Activated CD4-positive, alpha-beta memory T cell treated with anti-CD3 and anti-CD28 coated beads for 36 hours (primary cell): ENCODE measurements at regions not wholly inside any gene's neighbourhood (a gene's known extent, or its start where the extent isn't known, plus 50 kb on each side); places are given as distances from the start of the nearest gene placed in this dataset.

Source experiments
- CTCF ChIA-PET: fragments of 350-600 bp; sonication (Branson Sonifier 250); formaldehyde crosslinking; loops from one replicate; lab custom pipeline; 2021; ENCODE audit warnings: antibody characterized with exemption, inconsistent platforms; lab: Charles Lee
- POLR2A ChIA-PET: fragments of 350-600 bp; sonication (Branson Sonifier 250); formaldehyde crosslinking; loops from one replicate; lab custom pipeline; 2021; ENCODE audit warnings: antibody characterized with exemption; lab: Charles Lee
- DNase-seq: peaks from one replicate; pipeline ENCODE4 v3.0.0-alpha.2; 2020
- H3K27ac Mint-ChIP-seq: one replicate; pipeline ENCODE4 v1.8.0; 2021; ENCODE audit warnings: mixed read lengths
- H3K27me3 Mint-ChIP-seq: one replicate; pipeline ENCODE4 v1.8.0; 2021; ENCODE audit warnings: mixed read lengths
- H3K36me3 Mint-ChIP-seq: one replicate; pipeline ENCODE4 v1.8.0; 2021; ENCODE audit warnings: mixed read lengths
- H3K4me1 Mint-ChIP-seq: one replicate; pipeline ENCODE4 v1.8.0; 2021; ENCODE audit warnings: low read depth, mixed read lengths
- H3K4me3 Mint-ChIP-seq: one replicate; pipeline ENCODE4 v1.8.0; 2021; ENCODE audit warnings: mild to moderate bottlenecking, mixed read lengths
- H3K9me3 Mint-ChIP-seq: one replicate; pipeline ENCODE4 v1.8.0; 2021; ENCODE audit warnings: mixed read lengths
- intact Hi-C: fragments of 100-400 bp; cut with micrococcal nuclease; formaldehyde crosslinking; loops from one replicate; pipeline ENCODE4 v1.15.1; 2023

DNA sequence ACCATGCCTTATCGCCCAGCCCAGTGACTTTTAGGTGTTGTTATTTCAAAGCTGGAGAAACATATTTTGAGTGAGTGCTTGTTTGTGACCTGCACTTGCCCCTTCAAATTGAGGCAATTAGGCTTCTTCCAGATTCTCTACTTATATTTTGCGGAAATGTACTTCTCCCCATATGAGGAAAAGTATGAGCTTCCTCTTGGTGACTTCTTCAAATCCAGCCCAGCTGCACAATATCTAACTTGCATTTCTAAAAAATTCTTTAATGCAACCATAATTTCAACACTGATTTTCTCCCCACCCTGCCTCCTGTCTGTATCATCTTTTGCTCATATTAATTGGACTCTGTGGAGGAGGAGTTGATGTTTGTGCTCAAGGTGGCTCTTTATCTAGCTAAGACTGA lies 391.2 kb upstream of the POU3F3 start:
- H3K36me3 Mint-ChIP-seq = no peaks in the 10 kb centered on the region
- no peaks in the 10 kb centered on the region for H3K4me1 Mint-ChIP-seq
- DNase-seq = no peak
- H3K27me3 Mint-ChIP-seq = no peaks in the 10 kb centered on the region
- ChIA-PET POLR2A (no interaction called here), CTCF (no interaction called here)
- intact Hi-C loops = no loop called here
- no peak overlapping the region for H3K27ac Mint-ChIP-seq
- no peaks in the 10 kb centered on the region for H3K9me3 Mint-ChIP-seq
- H3K4me3 Mint-ChIP-seq = no peak overlapping the region

DNA sequence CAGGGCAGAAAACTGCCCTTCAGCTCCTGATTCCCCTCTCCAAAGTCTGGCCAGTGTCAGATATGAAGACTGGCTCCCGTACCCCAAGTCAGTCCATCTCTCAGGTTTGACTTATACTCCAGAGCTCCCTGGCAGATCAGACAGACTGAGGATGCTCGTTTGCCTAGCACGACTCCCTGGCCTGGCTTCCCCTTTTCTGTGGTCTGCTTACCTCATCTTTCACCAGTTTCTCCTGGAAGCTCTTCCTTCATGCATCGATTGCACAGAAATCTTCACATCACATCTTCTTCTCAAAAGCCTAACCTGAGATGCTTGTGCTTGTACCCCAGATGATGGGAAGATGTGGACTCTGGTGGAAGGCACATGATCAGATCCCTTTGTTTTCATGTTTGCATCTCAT lies 387.9 kb upstream of the POU3F3 start:
- Mint-ChIP-seq H3K27me3 (no peaks in the 10 kb centered on the region), H3K9me3 (no peaks in the 10 kb centered on the region), H3K4me3 (no peak overlapping the region), H3K36me3 (no peaks in the 10 kb centered on the region), H3K27ac (no peak overlapping the region), H3K4me1 (no peaks in the 10 kb centered on the region)
- DNase-seq = no peak
- POLR2A ChIA-PET = no interaction called here
- CTCF ChIA-PET = no interaction called here
- intact Hi-C loops = no loop called here

DNA sequence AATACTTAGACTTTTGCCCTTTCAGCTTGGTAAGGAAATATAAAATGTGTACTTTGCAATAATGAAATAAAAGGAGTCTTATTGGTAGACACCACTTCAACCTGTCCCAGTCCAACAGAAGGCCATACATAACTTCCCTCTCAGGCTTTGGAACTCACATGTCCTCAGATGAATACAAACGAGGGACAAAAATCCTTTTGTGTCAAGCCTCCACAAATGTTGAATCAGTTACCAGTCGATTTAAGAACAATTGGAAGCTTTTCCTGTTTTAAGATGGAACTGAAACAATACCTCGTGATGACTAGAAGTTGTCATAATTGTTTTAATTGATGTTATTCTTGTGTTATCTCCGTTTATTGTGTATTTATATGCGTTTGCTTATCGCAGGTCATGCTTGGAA lies 385.1 kb upstream of the POU3F3 start:
- Mint-ChIP-seq H3K4me3 (no peak overlapping the region), H3K36me3 (no peaks in the 10 kb centered on the region), H3K27ac (no peak overlapping the region), H3K4me1 (no peaks in the 10 kb centered on the region), H3K9me3 (no peaks in the 10 kb centered on the region), H3K27me3 (no peaks in the 10 kb centered on the region)
- CTCF ChIA-PET = no interaction called here
- no peak for DNase-seq
- POLR2A ChIA-PET = no interaction called here
- intact Hi-C loops = no loop called here

DNA sequence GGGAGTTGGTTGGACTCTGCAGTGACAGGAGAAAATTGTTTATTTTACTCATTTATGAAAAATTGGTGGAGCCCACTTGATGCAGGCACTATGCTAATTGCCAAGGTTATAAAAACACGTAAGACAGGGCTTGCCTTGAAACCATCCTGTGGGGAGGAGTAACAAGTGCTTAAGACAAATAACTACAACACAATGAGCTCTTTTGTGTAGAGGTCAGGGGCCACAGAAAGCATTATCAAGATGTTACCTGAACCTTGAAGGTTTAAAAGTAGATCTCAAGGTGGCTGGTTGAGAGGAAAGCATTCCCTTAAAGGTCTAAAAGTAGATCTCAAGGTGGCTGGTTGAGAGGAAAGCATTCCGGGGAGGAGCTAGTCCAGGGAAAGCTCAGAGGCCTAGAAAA lies 381.8 kb upstream of the POU3F3 start:
- H3K4me3 Mint-ChIP-seq = no peak overlapping the region

DNA sequence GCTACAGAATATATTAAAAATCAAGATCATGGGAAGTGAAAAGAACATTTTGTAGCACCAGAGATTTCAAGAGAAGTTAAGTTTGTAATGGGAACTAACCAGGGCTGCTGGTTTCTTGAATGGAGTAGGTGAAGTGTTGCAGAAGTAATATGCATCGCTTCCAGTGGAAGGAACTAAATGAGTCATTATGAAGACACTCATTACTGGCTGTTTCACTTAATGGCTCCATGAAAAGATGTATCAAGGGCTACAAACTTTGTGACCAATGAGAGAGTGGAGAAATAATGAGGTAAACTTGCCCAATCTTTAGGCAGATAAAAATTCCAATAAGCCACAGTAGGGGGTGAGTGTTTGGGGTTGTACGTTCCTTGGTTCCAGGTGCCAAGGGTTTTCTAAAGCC lies 380.4 kb upstream of the POU3F3 start:
- no peak overlapping the region for H3K4me3 Mint-ChIP-seq
- intact Hi-C loops = no loop called here
- no peak overlapping the region for H3K27ac Mint-ChIP-seq
- no peaks in the 10 kb centered on the region for H3K9me3 Mint-ChIP-seq
- CTCF ChIA-PET = no interaction called here
- H3K27me3 Mint-ChIP-seq = no peaks in the 10 kb centered on the region
- H3K36me3 Mint-ChIP-seq = no peaks in the 10 kb centered on the region
- POLR2A ChIA-PET = no interaction called here
- no peak for DNase-seq
- H3K4me1 Mint-ChIP-seq = no peaks in the 10 kb centered on the region

More for the DNA sequence above, 381.8 kb upstream of the POU3F3 start:
- H3K9me3 Mint-ChIP-seq = no peaks in the 10 kb centered on the region
- no peak overlapping the region for H3K27ac Mint-ChIP-seq
- CTCF ChIA-PET = no interaction called here
- H3K27me3 Mint-ChIP-seq = no peaks in the 10 kb centered on the region
- POLR2A ChIA-PET = no interaction called here
- intact Hi-C loops = no loop called here
- DNase-seq = no peak
- no peaks in the 10 kb centered on the region for H3K36me3 Mint-ChIP-seq
- no peaks in the 10 kb centered on the region for H3K4me1 Mint-ChIP-seq

DNA sequence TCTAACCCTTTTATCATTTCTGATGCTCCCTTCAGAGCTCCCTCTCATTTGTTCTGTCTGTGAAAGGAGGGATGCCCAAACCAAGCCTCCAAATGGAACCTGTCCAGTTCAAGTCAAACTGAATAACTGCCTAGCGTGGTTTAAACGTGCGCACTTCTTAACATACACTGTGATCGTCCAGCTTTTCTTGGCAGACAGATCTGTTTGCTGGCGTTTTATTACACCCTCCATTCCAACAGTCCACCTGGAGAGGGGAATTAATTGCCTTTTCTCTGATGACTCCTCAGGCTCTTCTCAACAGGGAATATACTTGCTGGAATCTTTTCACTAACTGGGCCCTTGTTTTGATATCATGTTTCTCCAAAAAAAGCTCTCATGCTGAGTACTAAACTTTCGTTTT lies 379.2 kb upstream of the POU3F3 start:
- no peaks in the 10 kb centered on the region for H3K9me3 Mint-ChIP-seq
- no peak overlapping the region for H3K27ac Mint-ChIP-seq
- POLR2A ChIA-PET = no interaction called here
- no peak overlapping the region for H3K4me3 Mint-ChIP-seq
- H3K27me3 Mint-ChIP-seq = no peaks in the 10 kb centered on the region
- no peaks in the 10 kb centered on the region for H3K36me3 Mint-ChIP-seq
- H3K4me1 Mint-ChIP-seq = no peaks in the 10 kb centered on the region
- no peak for DNase-seq
- intact Hi-C loops = no loop called here
- CTCF ChIA-PET = no interaction called here

DNA sequence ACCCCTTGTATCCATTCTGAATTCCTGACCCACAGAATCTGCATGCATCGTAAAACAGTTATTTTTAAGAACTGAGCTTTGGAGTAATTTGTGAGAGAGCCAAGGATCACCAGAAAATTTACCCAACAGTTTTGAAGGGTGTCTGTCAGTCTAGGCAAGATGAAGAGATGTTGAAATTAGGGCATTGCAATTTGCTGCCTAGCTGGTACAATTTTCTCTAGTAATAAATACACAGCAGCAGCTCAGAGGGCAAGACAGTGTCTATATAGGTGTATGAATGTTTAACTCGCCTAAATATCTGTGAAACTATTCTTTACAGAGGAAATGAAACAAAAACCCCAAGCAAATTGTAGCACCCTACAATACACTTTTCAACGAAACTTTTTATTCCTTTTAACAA lies 377.8 kb upstream of the POU3F3 start:
- H3K36me3 Mint-ChIP-seq = no peaks in the 10 kb centered on the region
- H3K27me3 Mint-ChIP-seq = no peaks in the 10 kb centered on the region
- intact Hi-C loops = no loop called here
- CTCF ChIA-PET = no interaction called here
- DNase-seq = no peak
- POLR2A ChIA-PET = no interaction called here
- H3K4me3 Mint-ChIP-seq = no peak overlapping the region
- no peaks in the 10 kb centered on the region for H3K9me3 Mint-ChIP-seq
- no peaks in the 10 kb centered on the region for H3K4me1 Mint-ChIP-seq
- no peak overlapping the region for H3K27ac Mint-ChIP-seq

DNA sequence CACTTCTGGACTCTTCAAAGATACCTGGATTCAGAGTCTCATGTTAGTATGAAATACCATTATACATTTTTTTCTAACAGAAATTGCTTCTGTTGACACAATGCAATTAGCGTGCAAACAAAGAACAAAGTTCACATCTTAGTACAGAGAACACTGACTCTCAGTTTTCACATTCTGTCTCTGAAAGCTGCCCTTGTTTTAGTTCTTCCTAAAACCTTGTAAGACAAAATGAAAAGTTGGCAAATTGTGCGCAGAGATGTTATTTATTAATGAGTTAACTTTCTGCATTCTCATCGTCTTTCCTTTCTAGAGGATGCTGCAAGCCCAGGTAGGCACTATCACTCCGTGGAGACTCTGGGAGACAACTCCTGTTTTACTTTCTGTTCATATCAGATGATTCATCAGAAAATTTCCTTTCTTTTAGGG lies 377.3 kb upstream of the POU3F3 start:
- CTCF ChIA-PET = no interaction called here
- Mint-ChIP-seq H3K4me3 (no peak overlapping the region), H3K27ac (no peak overlapping the region), H3K4me1 (no peaks in the 10 kb centered on the region), H3K9me3 (no peaks in the 10 kb centered on the region), H3K36me3 (no peaks in the 10 kb centered on the region), H3K27me3 (no peaks in the 10 kb centered on the region)
- POLR2A ChIA-PET = no interaction called here
- no peak for DNase-seq
- intact Hi-C loops = no loop called here

DNA sequence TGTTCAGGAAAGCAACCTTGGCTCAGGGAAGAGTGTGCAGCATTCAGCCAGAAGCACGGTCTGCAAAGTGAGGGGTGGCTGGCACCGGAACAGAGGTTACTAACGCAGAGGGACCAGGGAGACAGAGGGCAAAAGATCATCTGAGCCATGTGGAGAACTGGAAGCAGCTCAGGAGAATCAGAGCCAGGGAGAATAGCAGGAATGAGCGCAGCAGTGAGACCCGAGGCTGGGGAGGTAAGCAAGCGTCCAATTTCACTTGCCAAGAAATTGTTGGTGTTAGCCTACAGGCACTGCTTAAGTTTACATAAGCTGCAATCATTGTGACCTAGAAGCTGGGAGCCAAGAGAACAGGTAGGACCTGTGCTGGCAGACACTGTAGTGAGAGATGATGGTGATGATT lies 372.6 kb upstream of the POU3F3 start:
- Mint-ChIP-seq H3K4me3 (no peak overlapping the region), H3K36me3 (no peaks in the 10 kb centered on the region), H3K4me1 (no peaks in the 10 kb centered on the region), H3K9me3 (no peaks in the 10 kb centered on the region), H3K27me3 (no peaks in the 10 kb centered on the region), H3K27ac (no peak overlapping the region)
- POLR2A ChIA-PET = interaction anchor here (0.7 kb wide), 1 partner anchor 1424 kb away, joined by 3 read pairs; no protein-coding TSS in a partner anchor
- CTCF ChIA-PET = no interaction called here
- intact Hi-C loops = no loop called here
- DNase-seq = no peak

DNA sequence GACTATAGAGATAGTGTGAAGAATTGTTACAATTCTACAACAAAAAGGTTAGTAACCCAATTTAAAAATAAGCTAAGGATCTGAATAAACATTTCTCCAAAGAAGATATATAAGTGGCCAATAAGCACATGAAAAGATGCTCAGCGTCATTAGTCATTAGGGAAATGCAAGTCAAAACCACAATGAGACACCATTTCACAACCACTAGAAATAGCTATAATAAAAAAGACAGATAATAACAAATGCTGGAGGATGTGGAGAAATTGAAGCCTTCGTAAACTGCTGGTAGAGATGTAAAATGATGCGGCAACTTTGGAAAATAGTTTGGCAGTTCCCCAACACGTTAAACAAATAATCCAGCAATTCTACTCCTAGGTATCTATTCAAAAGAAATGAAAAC lies 366.5 kb upstream of the POU3F3 start:
- Mint-ChIP-seq H3K4me3 (no peak overlapping the region), H3K27me3 (no peaks in the 10 kb centered on the region), H3K27ac (no peak overlapping the region), H3K36me3 (no peaks in the 10 kb centered on the region), H3K4me1 (no peaks in the 10 kb centered on the region), H3K9me3 (no peaks in the 10 kb centered on the region)
- DNase-seq = no peak
- ChIA-PET POLR2A (no interaction called here), CTCF (no interaction called here)
- intact Hi-C loops = no loop called here

DNA sequence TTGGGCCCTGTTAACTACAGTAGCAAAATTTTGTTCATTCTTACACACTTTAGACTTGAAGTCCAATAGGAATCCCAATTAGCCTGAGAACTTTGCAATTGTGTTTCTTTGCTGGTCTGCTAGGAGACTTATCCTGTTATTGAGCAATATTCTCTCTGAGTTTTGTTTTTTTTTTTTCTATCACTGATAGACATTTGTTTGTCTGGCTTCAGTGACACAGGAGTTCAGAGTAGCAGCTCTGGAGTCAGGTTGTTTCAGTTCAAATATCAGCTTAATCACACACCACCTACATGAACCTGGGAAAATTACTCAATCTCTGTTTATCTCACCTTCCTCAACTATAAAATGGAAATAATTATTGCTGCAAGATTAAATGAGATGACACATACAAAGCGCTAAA lies 360.2 kb upstream of the POU3F3 start:
- DNase-seq = no peak
- H3K4me3 Mint-ChIP-seq = no peak overlapping the region
- intact Hi-C loops = no loop called here
- no peaks in the 10 kb centered on the region for H3K27me3 Mint-ChIP-seq
- POLR2A ChIA-PET = no interaction called here
- H3K4me1 Mint-ChIP-seq = no peaks in the 10 kb centered on the region
- no peak overlapping the region for H3K27ac Mint-ChIP-seq
- no peaks in the 10 kb centered on the region for H3K36me3 Mint-ChIP-seq
- H3K9me3 Mint-ChIP-seq = no peaks in the 10 kb centered on the region
- CTCF ChIA-PET = no interaction called here

DNA sequence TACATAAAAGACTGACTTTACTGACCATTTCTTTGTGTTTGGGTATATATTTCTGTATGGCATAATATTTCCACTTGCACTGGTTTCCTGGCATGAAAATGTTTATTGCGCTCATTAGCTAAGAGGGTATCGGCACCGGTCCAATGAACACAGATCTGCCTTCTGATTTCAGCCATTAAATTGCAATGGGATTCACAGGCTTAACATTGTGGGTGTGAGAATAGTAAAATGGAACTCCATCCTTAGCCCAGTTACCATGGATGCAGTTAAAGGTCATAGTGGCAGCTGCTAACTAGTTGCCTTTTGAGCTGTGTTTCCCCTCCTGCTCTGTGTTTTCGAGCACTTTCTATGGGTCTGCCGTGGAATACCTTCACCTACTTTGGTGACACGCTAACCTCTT lies 352.6 kb upstream of the POU3F3 start:
- Mint-ChIP-seq H3K4me1 (no peaks in the 10 kb centered on the region), H3K27ac (no peak overlapping the region), H3K36me3 (no peaks in the 10 kb centered on the region), H3K27me3 (no peaks in the 10 kb centered on the region), H3K9me3 (no peaks in the 10 kb centered on the region), H3K4me3 (no peak overlapping the region)
- ChIA-PET POLR2A (no interaction called here), CTCF (no interaction called here)
- intact Hi-C loops = no loop called here
- no peak for DNase-seq

DNA sequence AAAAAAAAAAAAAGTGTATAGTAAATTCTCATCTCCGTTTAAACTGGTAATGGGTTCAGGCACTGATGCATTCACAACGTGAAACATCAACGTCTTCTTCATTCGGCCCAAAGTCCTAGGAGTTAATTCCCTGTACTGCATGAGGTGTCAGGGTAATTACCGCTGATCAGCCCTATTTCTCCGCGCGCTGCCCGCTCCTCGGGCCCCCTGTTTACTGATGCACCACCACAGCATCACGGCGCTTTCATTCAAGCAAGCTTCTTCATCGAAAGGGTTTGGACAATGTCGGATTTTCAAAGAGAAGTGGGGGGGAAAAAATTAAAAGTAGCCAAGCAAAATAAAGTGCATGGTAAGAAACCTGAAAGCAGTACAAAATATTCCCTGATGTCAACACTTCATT lies 352.0 kb upstream of the POU3F3 start:
- Mint-ChIP-seq H3K4me1 (no peaks in the 10 kb centered on the region), H3K4me3 (no peak overlapping the region), H3K36me3 (no peaks in the 10 kb centered on the region), H3K27me3 (no peaks in the 10 kb centered on the region), H3K27ac (no peak overlapping the region), H3K9me3 (no peaks in the 10 kb centered on the region)
- ChIA-PET CTCF (no interaction called here), POLR2A (no interaction called here)
- intact Hi-C loops = no loop called here
- no peak for DNase-seq

DNA sequence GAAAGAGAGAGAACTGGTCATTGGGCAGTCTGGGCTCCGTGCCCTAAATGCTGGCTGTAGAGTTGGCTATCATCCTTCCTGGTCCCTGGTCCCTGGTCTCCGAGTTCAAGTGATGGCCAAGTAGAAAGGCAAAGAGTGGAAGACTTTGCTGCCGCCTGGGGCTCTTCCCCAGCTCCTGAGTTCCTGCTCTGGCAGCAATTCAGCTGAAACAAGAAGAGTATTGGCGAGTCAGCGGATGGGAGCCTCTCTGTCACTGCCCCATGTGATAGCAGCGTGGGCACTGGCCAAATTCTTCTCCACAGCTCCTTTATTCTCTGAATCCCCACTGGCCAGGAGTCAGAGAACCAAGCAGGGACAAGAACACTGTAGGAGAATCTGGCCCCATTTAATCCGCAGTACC lies 351.0 kb upstream of the POU3F3 start:
- Mint-ChIP-seq H3K4me3 (no peak overlapping the region), H3K9me3 (no peaks in the 10 kb centered on the region), H3K27ac (no peak overlapping the region), H3K36me3 (no peaks in the 10 kb centered on the region), H3K27me3 (no peaks in the 10 kb centered on the region), H3K4me1 (no peaks in the 10 kb centered on the region)
- no peak for DNase-seq
- ChIA-PET POLR2A (no interaction called here), CTCF (no interaction called here)
- intact Hi-C loops = no loop called here
